Tibial nerve (tissue), 4 donors: ENCODE measurements at regions not wholly inside any gene's neighbourhood (a gene's known extent, or its start where the extent isn't known, plus 50 kb on each side); places are given as distances from the start of the nearest gene placed in this dataset.
"Not testable (repeated sequence)": the region's sequence is repeated elsewhere in the genome, so short reads cannot be mapped to it uniquely, and the experiment has no call there.

Source experiments
- EP300 ChIP-seq, 2 donors: sonication (generic); formaldehyde crosslinking; IDR thresholded peaks; one replicate each; pipeline ENCODE4 v1.6.1; 2017; ENCODE audit warnings: antibody characterized with exemption in 2 of 2, mild to moderate bottlenecking in 1 of 2
- POLR2A ChIP-seq, 2 donors: fragments of 450-650 bp; IDR thresholded peaks; one replicate each; pipeline ENCODE4 v1.6.1; 2017; ENCODE audit warnings: antibody characterized with exemption in 2 of 2, mild to moderate bottlenecking in 2 of 2, moderate library complexity in 2 of 2
- TF ChIP-seq, protein P1 (sequence below), 5 experiments: fragments of 200-600 bp in 3 of 5; fragments of 450-650 bp in 2 of 5; sonication (generic) in 3 of 5; IDR thresholded peaks; one replicate each; pipeline ENCODE4 v1.5.1; 2016 to 2019; ENCODE audit warnings: antibody characterized with exemption in 5 of 5, mild to moderate bottlenecking in 3 of 5, moderate library complexity in 2 of 5

DNA sequence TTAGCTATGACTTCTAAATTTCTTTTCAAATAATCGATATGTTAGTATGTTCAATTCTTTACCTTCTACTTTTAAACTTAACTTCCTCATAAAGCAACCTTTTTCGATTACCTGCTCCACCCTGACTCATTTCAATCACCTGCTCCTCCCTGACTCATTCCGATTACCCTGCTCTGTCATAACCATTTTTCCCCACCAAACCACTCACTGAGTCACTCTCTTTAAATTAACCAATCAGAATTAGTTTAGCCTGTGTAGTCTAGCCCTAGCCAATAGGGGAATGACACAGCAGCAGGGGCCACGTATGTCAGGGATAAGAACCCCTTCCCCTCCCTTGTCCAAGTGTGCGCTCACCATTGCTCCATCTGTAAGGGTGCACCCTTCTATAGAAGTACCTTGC lies 530.1 kb upstream of the STEAP1 start:
- TF ChIP-seq, protein P1, sequence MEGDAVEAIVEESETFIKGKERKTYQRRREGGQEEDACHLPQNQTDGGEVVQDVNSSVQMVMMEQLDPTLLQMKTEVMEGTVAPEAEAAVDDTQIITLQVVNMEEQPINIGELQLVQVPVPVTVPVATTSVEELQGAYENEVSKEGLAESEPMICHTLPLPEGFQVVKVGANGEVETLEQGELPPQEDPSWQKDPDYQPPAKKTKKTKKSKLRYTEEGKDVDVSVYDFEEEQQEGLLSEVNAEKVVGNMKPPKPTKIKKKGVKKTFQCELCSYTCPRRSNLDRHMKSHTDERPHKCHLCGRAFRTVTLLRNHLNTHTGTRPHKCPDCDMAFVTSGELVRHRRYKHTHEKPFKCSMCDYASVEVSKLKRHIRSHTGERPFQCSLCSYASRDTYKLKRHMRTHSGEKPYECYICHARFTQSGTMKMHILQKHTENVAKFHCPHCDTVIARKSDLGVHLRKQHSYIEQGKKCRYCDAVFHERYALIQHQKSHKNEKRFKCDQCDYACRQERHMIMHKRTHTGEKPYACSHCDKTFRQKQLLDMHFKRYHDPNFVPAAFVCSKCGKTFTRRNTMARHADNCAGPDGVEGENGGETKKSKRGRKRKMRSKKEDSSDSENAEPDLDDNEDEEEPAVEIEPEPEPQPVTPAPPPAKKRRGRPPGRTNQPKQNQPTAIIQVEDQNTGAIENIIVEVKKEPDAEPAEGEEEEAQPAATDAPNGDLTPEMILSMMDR (IDR thresholded peaks at IDR 0.05), result not testable (repeated sequence)
- not testable (repeated sequence) for TF ChIP-seq EP300, POLR2A (IDR thresholded peaks at IDR 0.05)
